Left colon (tissue), 2 donors: ENCODE measurements at regions not wholly inside any gene's neighbourhood (a gene's known extent, or its start where the extent isn't known, plus 50 kb on each side); places are given as distances from the start of the nearest gene placed in this dataset.
"Not testable (repeated sequence)": the region's sequence is repeated elsewhere in the genome, so short reads cannot be mapped to it uniquely, and the experiment has no call there.

ENCODE experiments used
- ATAC-seq: fragments of 200-7000 bp; cut with Tn5 transposase; one replicate; pipeline ENCODE4 v1.9.1; 2020; ENCODE audit warnings: mild to moderate bottlenecking, moderate library complexity
- DNase-seq, 2 donors: peaks; one replicate each; pipeline ENCODE4 v3.0.0-alpha.2; 2020
- intact Hi-C, 2 donors: fragments of 100-400 bp; cut with DNase I in 1 of 2; cut with micrococcal nuclease in 1 of 2; formaldehyde crosslinking; loops; one replicate each; pipeline versions ENCODE4 v1.11.2 to v1.14.0; 2022; cut with DNase I, micrococcal nuclease
- donor health status: DM: no; HTN: no; CAD: no.
- donor health status: DM: yes; HTN: yes; CAD: no.

- ATAC-seq (no peak), DNase-seq (no peak)
- intact Hi-C loops, result no loop called here
These were observed 85.3 kb downstream of the TYW3 start for GRCh38 chr1:74818241-74818640.

GRCh38 chr1:74818661-74819456 lies 85.9 kb downstream of the TYW3 start:
- intact Hi-C loops, result no loop called here
- ATAC-seq, result no peak
- no peak for DNase-seq

GRCh38 chr1:74822851-74823401 lies 90.0 kb downstream of the TYW3 start:
- ATAC-seq (no peak), DNase-seq (no peak)
- intact Hi-C loops, result no loop called here

GRCh38 chr1:74824497-74825107 lies 91.7 kb downstream of the TYW3 start:
- DNase-seq, result no peak
- no peak for ATAC-seq
- intact Hi-C loops, result no loop called here

- intact Hi-C loops, result no loop called here
- ATAC-seq (no peak), DNase-seq (no peak)
These were observed 97.8 kb downstream of the TYW3 start for GRCh38 chr1:74830766-74831165.

- intact Hi-C loops, result no loop called here
- DNase-seq (no peak), ATAC-seq (no peak)
These were observed 101.3 kb downstream of the TYW3 start for GRCh38 chr1:74834261-74834660.

- no peak for ATAC-seq
- intact Hi-C loops, result no loop called here
These were observed 102.1 kb downstream of the TYW3 start for GRCh38 chr1:74835051-74835450.

GRCh38 chr1:74842726-74843125 lies 109.8 kb downstream of the TYW3 start:
- DNase-seq, result no peak
- no peak for ATAC-seq
- intact Hi-C loops, result no loop called here

More at GRCh38 chr1:74835051-74835450, 102.1 kb downstream of the TYW3 start:
- no peak for DNase-seq

- ATAC-seq, result no peak
- DNase-seq, result no peak
- intact Hi-C loops, result no loop called here
These were observed 114.8 kb downstream of the TYW3 start for GRCh38 chr1:74847715-74848114.

- intact Hi-C loops, result no loop called here
- DNase-seq (no peak), ATAC-seq (no peak)
These were observed 120.8 kb downstream of the TYW3 start for GRCh38 chr1:74853756-74854155.

GRCh38 chr1:74856174-74856573 lies 123.2 kb downstream of the TYW3 start:
- ATAC-seq (no peak), DNase-seq (no peak)
- intact Hi-C loops, result no loop called here

- DNase-seq (no peak), ATAC-seq (no peak)
- intact Hi-C loops, result no loop called here
These were observed 124.7 kb downstream of the TYW3 start for GRCh38 chr1:74857676-74858075.

- no peak for DNase-seq
These were observed 125.2 kb downstream of the TYW3 start for GRCh38 chr1:74858136-74858535.

GRCh38 chr1:74861867-74862266 lies 128.9 kb downstream of the TYW3 start:
- ATAC-seq (no peak), DNase-seq (no peak)
- intact Hi-C loops, result no loop called here

More at GRCh38 chr1:74858136-74858535, 125.2 kb downstream of the TYW3 start:
- ATAC-seq, result no peak
- intact Hi-C loops, result no loop called here

- intact Hi-C loops, result no loop called here
- DNase-seq, result no peak
- ATAC-seq, result no peak
These were observed 136.8 kb downstream of the TYW3 start for GRCh38 chr1:74869702-74870101.

- DNase-seq, ATAC-seq, intact Hi-C loops: not testable (repeated sequence)
These were observed 144.4 kb downstream of the TYW3 start for GRCh38 chr1:74877366-74877765.

GRCh38 chr1:74895411-74895810 lies 162.5 kb downstream of the TYW3 start:
- DNase-seq, result no peak
- no peak for ATAC-seq
- intact Hi-C loops, result no loop called here

GRCh38 chr1:74908131-74908530 lies 175.2 kb downstream of the TYW3 start:
- intact Hi-C loops, result no loop called here
- no peak for DNase-seq
- ATAC-seq, result no peak

GRCh38 chr1:74908797-74909196 lies 175.8 kb downstream of the TYW3 start:
- DNase-seq (no peak), ATAC-seq (no peak)
- intact Hi-C loops, result no loop called here

GRCh38 chr1:74913978-74914377 lies 181.0 kb downstream of the TYW3 start:
- no peak for ATAC-seq
- DNase-seq, result no peak
- intact Hi-C loops, result no loop called here
